Astrocyte (in vitro differentiated cells and primary cell): ENCODE measurements at regions not wholly inside any gene's neighbourhood (a gene's known extent, or its start where the extent isn't known, plus 50 kb on each side); places are given as distances from the start of the nearest gene placed in this dataset.
"Not testable (repeated sequence)": the region's sequence is repeated elsewhere in the genome, so short reads cannot be mapped to it uniquely, and the experiment has no call there.

Source experiments
- DNase-seq: peaks from one replicate; pipeline ENCODE4 v3.0.0-alpha.2; 2010; ENCODE audit warnings: low read depth
- FAIRE-seq: peaks from 2 replicates; lab custom pipeline; 2011; peaks lifted over from hg19 to GRCh38; lab: Jason Lieb, UNC
- H2AFZ ChIP-seq: 2 replicates; pipeline ENCODE4 v1.6.0; 2012; ENCODE audit warnings: low read depth, low read length, inconsistent platforms
- H3K27ac ChIP-seq: 2 replicates; pipeline ENCODE4 v1.5.1; 2011; ENCODE audit warnings: low read depth, low read length, inconsistent platforms
- H3K27me3 ChIP-seq: 2 replicates; pipeline ENCODE4 v1.6.0; 2011; ENCODE audit warnings: low read length, inconsistent platforms; ENCODE audit not compliant: insufficient read depth
- H3K36me3 ChIP-seq: 2 replicates; pipeline ENCODE4 v1.5.1; 2011; ENCODE audit warnings: low read length, inconsistent platforms; ENCODE audit not compliant: insufficient read depth
- H3K4me1 ChIP-seq: 2 replicates; pipeline ENCODE4 v1.5.1; 2011; ENCODE audit warnings: low read length, inconsistent platforms; ENCODE audit not compliant: insufficient read depth
- H3K4me2 ChIP-seq: 2 replicates; pipeline ENCODE4 v1.6.0; 2012; ENCODE audit warnings: low read length, inconsistent platforms
- H3K4me3 ChIP-seq: 2 replicates; pipeline ENCODE4 v1.5.1; 2011; ENCODE audit warnings: low read depth, mild to moderate bottlenecking, low read length, inconsistent platforms; ENCODE audit not compliant: insufficient read depth
- H3K79me2 ChIP-seq: 2 replicates; pipeline ENCODE4 v1.6.0; 2012; ENCODE audit warnings: mild to moderate bottlenecking, low read length, inconsistent platforms; ENCODE audit not compliant: insufficient read depth
- H3K9ac ChIP-seq: 2 replicates; pipeline ENCODE4 v1.6.0; 2012; ENCODE audit warnings: mild to moderate bottlenecking, low read length, inconsistent platforms
- H3K9me3 ChIP-seq: 2 replicates; pipeline ENCODE4 v1.5.1; 2012; ENCODE audit warnings: low read depth, mild to moderate bottlenecking, low read length, inconsistent platforms; ENCODE audit not compliant: insufficient read depth
- H4K20me1 ChIP-seq: 2 replicates; pipeline ENCODE4 v1.6.0; 2012; ENCODE audit warnings: low read length, inconsistent platforms; ENCODE audit not compliant: insufficient read depth
- H3K27ac Mint-ChIP-seq: one replicate; pipeline ENCODE4 v1.8.0; 2021; ENCODE audit warnings: mild to moderate bottlenecking, mixed read lengths; ENCODE audit not compliant: unreplicated experiment
- H3K27me3 Mint-ChIP-seq: one replicate; pipeline ENCODE4 v1.8.0; 2021; ENCODE audit warnings: low read depth, mixed read lengths; ENCODE audit not compliant: unreplicated experiment
- H3K36me3 Mint-ChIP-seq: one replicate; pipeline ENCODE4 v1.8.0; 2021; ENCODE audit warnings: low read depth, mixed read lengths; ENCODE audit not compliant: unreplicated experiment
- H3K4me1 Mint-ChIP-seq: one replicate; pipeline ENCODE4 v1.8.0; 2021; ENCODE audit warnings: low read depth, mixed read lengths; ENCODE audit not compliant: unreplicated experiment
- H3K4me3 Mint-ChIP-seq: one replicate; pipeline ENCODE4 v1.8.0; 2021; ENCODE audit warnings: mild to moderate bottlenecking, moderate library complexity, mixed read lengths; ENCODE audit not compliant: unreplicated experiment
- H3K9me3 Mint-ChIP-seq: one replicate; pipeline ENCODE4 v1.8.0; 2021; ENCODE audit warnings: mild to moderate bottlenecking, mixed read lengths; ENCODE audit not compliant: unreplicated experiment
- EZH2 ChIP-seq: IDR thresholded peaks from 2 replicates; pipeline ENCODE4 v1.6.1; 2012; ENCODE audit warnings: mild to moderate bottlenecking, low read length, inconsistent platforms; ENCODE audit not compliant: insufficient read depth
- TF ChIP-seq, protein P1 (sequence below): IDR thresholded peaks from 2 replicates; pipeline ENCODE4 v1.5.1; 2011; ENCODE audit warnings: low read depth, mild to moderate bottlenecking, inconsistent platforms, low read length, moderate library complexity; ENCODE audit not compliant: insufficient read depth

- FAIRE-seq (no peak), DNase-seq (no peak)
- Mint-ChIP-seq H3K27ac (peak overlapping the region; percentile 38), H3K9me3 (peaks cover 3% of the 10 kb centered on the region), H3K36me3 (no peaks in the 10 kb centered on the region), H3K4me3 (no peak overlapping the region), H3K27me3 (peaks cover 2% of the 10 kb centered on the region), H3K4me1 (peaks cover 30% of the 10 kb centered on the region)
- TF ChIP-seq, protein P1, sequence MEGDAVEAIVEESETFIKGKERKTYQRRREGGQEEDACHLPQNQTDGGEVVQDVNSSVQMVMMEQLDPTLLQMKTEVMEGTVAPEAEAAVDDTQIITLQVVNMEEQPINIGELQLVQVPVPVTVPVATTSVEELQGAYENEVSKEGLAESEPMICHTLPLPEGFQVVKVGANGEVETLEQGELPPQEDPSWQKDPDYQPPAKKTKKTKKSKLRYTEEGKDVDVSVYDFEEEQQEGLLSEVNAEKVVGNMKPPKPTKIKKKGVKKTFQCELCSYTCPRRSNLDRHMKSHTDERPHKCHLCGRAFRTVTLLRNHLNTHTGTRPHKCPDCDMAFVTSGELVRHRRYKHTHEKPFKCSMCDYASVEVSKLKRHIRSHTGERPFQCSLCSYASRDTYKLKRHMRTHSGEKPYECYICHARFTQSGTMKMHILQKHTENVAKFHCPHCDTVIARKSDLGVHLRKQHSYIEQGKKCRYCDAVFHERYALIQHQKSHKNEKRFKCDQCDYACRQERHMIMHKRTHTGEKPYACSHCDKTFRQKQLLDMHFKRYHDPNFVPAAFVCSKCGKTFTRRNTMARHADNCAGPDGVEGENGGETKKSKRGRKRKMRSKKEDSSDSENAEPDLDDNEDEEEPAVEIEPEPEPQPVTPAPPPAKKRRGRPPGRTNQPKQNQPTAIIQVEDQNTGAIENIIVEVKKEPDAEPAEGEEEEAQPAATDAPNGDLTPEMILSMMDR: no peak
- TF ChIP-seq EZH2: no peak
- H4K20me1 ChIP-seq: no peaks in the 10 kb centered on the region
- no peak overlapping the region for H3K4me2 ChIP-seq
- peaks cover 7% of the 10 kb centered on the region for H3K9me3 ChIP-seq
- H3K36me3 ChIP-seq: no peaks in the 10 kb centered on the region
- no peaks in the 10 kb centered on the region for H3K79me2 ChIP-seq
- H2AFZ ChIP-seq: no peak overlapping the region
- H3K9ac ChIP-seq: no peak overlapping the region
- no peak overlapping the region for H3K4me3 ChIP-seq
- no peaks in the 10 kb centered on the region for H3K4me1 ChIP-seq
- no peaks in the 10 kb centered on the region for H3K27me3 ChIP-seq
- no peak overlapping the region for H3K27ac ChIP-seq
Observed at GRCh38 chr2:2646433-2647051, 315.5 kb upstream of the MYT1L start.

- Histone ChIP-seq H3K27me3 (no peaks in the 10 kb centered on the region), H2AFZ (no peak overlapping the region), H3K27ac (no peak overlapping the region), H3K36me3 (no peaks in the 10 kb centered on the region), H3K9me3 (peaks cover 7% of the 10 kb centered on the region), H4K20me1 (no peaks in the 10 kb centered on the region), H3K4me2 (no peak overlapping the region), H3K4me3 (no peak overlapping the region), H3K9ac (no peak overlapping the region), H3K79me2 (no peaks in the 10 kb centered on the region), H3K4me1 (no peaks in the 10 kb centered on the region)
- peaks cover 10% of the 10 kb centered on the region for H3K27me3 Mint-ChIP-seq
- peaks cover 26% of the 10 kb centered on the region for H3K4me1 Mint-ChIP-seq
- peaks cover 3% of the 10 kb centered on the region for H3K9me3 Mint-ChIP-seq
- no peak for FAIRE-seq
- no peak for TF ChIP-seq EZH2
- TF ChIP-seq, protein P1: no peak
- no peak for DNase-seq
- no peak overlapping the region for H3K4me3 Mint-ChIP-seq
- H3K36me3 Mint-ChIP-seq: no peaks in the 10 kb centered on the region
- no peak overlapping the region for H3K27ac Mint-ChIP-seq
Observed at GRCh38 chr2:2645162-2645855, 314.2 kb upstream of the MYT1L start.

DNA sequence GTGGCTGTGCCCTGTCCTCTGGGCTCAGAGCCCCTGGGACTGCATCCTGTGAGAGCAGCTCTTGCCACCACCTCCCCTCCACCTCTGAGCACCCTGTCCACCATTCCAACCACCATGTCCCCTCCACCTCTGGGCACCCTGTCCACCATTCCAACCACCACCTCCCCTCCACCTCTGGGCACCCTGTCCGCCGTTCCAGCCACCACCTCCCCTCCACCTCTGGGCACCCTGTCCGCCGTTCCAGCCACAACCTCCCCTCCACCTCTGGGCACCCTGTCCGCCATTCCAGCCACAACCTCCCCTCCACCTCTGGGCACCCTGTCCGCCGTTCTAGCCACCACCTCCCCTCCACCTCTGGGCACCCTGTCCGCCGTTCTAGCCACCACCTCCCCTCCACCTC is 313.7 kb upstream of the MYT1L start:
- H3K4me3 ChIP-seq, H3K36me3 Mint-ChIP-seq, H3K27ac Mint-ChIP-seq, H3K27ac ChIP-seq, H3K36me3 ChIP-seq, H3K9me3 ChIP-seq, H3K4me1 ChIP-seq, H3K9ac ChIP-seq, H3K27me3 ChIP-seq, H3K4me2 ChIP-seq, H2AFZ ChIP-seq, DNase-seq, H3K4me3 Mint-ChIP-seq, H3K79me2 ChIP-seq, H4K20me1 ChIP-seq, H3K9me3 Mint-ChIP-seq, FAIRE-seq: not testable (repeated sequence)
- peaks cover 26% of the 10 kb centered on the region for H3K4me1 Mint-ChIP-seq
- peaks cover 16% of the 10 kb centered on the region for H3K27me3 Mint-ChIP-seq
